PC-3 (cell line): ENCODE measurements at regions not wholly inside any gene's neighbourhood (a gene's known extent, or its start where the extent isn't known, plus 50 kb on each side); places are given as distances from the start of the nearest gene placed in this dataset.

Source experiments
- ATAC-seq: fragments of 200-7000 bp; cut with Tn5 transposase; 2 replicates; pipeline ENCODE4 v1.9.1; 2020; ENCODE audit warnings: mild to moderate bottlenecking, moderate library complexity
- BruUV-seq: library from RNA; stranded (reverse); fragments of 400-500 nt; replicated peaks from 2 replicates; lab custom pipeline; 2021; lab: Mats Ljungman, UMichigan
- CTCF ChIA-PET: fragments of 300-600 bp; sonication (Branson Sonifier 250); formaldehyde crosslinking; loops from one replicate; lab custom pipeline; 2022; ENCODE audit warnings: antibody characterized with exemption; lab: Charles Lee
- POLR2A ChIA-PET: fragments of 300-600 bp; sonication (Branson Sonifier 250); formaldehyde crosslinking; loops from one replicate; lab custom pipeline; 2022; ENCODE audit warnings: antibody characterized with exemption; ENCODE audit not compliant: unreplicated experiment; lab: Charles Lee
- DNase-seq: peaks from one replicate; pipeline ENCODE4 v3.0.0-alpha.2; 2015
- H2AFZ ChIP-seq: fragments of 300-600 bp; sonication (generic); 2 replicates; pipeline ENCODE4 v1.6.0; 2016; ENCODE audit warnings: antibody characterized with exemption, low read length
- H3F3A ChIP-seq: fragments of 300-600 bp; sonication (generic); one replicate; pipeline ENCODE4 v1.6.0; 2017; ENCODE audit warnings: antibody characterized with exemption, low read length, control low read depth, mild to moderate bottlenecking; ENCODE audit not compliant: unreplicated experiment
- H3K27ac ChIP-seq: fragments of 300-600 bp; sonication (generic); 2 replicates; pipeline ENCODE4 v1.5.1; 2016; ENCODE audit warnings: mild to moderate bottlenecking, low read length
- H3K27me3 ChIP-seq: fragments of 300-600 bp; sonication (generic); 2 replicates; pipeline ENCODE4 v1.6.1; 2016; ENCODE audit warnings: low read length, mixed read lengths
- H3K36me3 ChIP-seq: fragments of 300-600 bp; sonication (generic); 2 replicates; pipeline ENCODE4 v1.6.1; 2016; ENCODE audit warnings: low read depth, mixed run types, low read length, mixed read lengths
- H3K4me1 ChIP-seq: fragments of 300-600 bp; sonication (generic); 2 replicates; pipeline ENCODE4 v1.5.1; 2016; ENCODE audit warnings: low read length; ENCODE audit not compliant: insufficient read depth
- H3K4me2 ChIP-seq: fragments of 300-600 bp; sonication (generic); 2 replicates; pipeline ENCODE4 v1.6.0; 2016; ENCODE audit warnings: low read length
- H3K4me3 ChIP-seq: fragments of 300-600 bp; sonication (generic); 2 replicates; pipeline ENCODE4 v1.5.1; 2016; ENCODE audit warnings: mild to moderate bottlenecking, low read length, mixed read lengths
- H3K79me2 ChIP-seq: fragments of 300-600 bp; sonication (generic); 2 replicates; pipeline ENCODE4 v1.6.1; 2017; ENCODE audit warnings: low read length, mixed read lengths
- H3K9ac ChIP-seq: fragments of 300-600 bp; sonication (generic); 2 replicates; pipeline ENCODE4 v1.6.0; 2016; ENCODE audit warnings: mild to moderate bottlenecking, low read length
- H3K9me2 ChIP-seq: fragments of 300-600 bp; sonication (generic); replicated peaks from 2 replicates; pipeline ENCODE4 v1.6.1; 2016; ENCODE audit warnings: mixed run types, low read length, mixed read lengths
- H3K9me3 ChIP-seq: fragments of 300-600 bp; sonication (generic); 2 replicates; pipeline ENCODE4 v1.6.1; 2016; ENCODE audit warnings: low read length, mixed read lengths
- H4K20me1 ChIP-seq: fragments of 300-600 bp; sonication (generic); 2 replicates; pipeline ENCODE4 v1.6.1; 2016; ENCODE audit warnings: low read length, mixed read lengths
- EZH2 ChIP-seq: fragments of 300-600 bp; sonication (generic); IDR thresholded peaks from one replicate; pipeline ENCODE4 v1.6.1; 2017; ENCODE audit warnings: antibody characterized with exemption, mild to moderate bottlenecking, low read length; ENCODE audit not compliant: unreplicated experiment
- EZH2phosphoT487 ChIP-seq: fragments of 300-600 bp; sonication (generic); IDR thresholded peaks from 2 replicates; pipeline ENCODE4 v1.6.1; 2018; ENCODE audit warnings: mild to moderate bottlenecking, antibody characterized with exemption, low read length, borderline replicate concordance
- intact Hi-C: fragments of 100-400 bp; cut with micrococcal nuclease; formaldehyde crosslinking; loops from 2 replicates; pipeline ENCODE4 v1.9.0; 2023
- TF ChIP-seq, protein P1 (sequence below): fragments of 300-600 bp; sonication (generic); conservative IDR thresholded peaks from 2 replicates; pipeline ENCODE4 v1.5.1; 2017; ENCODE audit warnings: antibody characterized with exemption, low read depth, mild to moderate bottlenecking, low read length

DNA sequence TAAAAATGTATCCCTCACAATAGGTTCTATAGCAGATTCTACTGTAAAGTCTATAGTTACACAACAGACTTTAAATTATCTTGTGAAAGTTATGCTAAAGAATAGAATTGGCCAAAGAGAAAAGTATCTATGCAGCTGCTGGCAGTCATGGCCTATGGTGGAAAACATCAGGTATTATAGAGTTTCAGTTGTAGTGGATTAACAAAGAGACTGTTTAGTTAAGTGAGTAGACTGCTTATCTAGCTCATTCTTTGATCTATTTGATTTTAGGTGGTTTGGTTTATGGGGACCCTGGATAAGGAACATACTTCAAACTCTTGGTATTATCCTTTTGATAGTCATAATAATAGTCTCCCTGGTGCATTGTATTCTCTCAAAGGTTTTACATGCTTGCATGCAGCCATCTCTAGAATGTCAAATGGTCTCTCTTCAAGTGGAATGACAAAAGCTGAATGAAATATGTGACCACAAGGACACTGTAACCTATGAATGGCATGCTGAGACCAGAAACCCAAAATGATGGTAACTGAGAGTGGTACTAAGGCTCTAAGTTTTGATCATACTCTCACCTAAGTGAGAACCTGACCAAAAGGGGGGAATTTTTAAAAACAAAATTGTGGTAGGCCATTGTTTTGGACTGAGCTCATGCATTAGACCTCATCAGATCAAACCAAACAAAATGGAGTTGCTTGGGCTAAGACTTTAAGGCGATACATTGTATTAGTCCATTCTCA lies 54.9 kb upstream of the NAMPT start:
- H4K20me1 ChIP-seq, result no peaks in the 10 kb centered on the region
- H3K9me2 ChIP-seq, result no peaks in the 10 kb centered on the region
- DNase-seq, result no peak

DNA sequence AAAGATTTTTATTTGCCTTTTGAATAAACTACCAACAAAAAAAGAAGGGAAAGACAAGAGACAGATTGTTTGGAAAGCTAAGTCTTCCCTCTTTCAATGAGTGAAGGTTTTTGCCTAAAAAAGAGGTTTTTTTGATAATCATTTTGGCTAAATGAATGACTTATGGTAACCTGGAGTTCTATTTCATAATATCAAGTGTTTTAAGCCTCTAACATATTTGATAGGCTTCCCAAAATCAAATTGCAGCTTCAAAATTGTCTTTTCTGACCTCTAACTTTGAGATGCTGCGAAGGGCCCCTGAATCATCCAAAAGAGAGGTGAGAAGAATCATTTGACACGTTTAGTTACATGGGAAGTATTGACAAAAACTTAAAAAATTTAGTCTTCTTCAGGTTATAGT lies 53.0 kb upstream of the NAMPT start:
- no peak for ATAC-seq
- DNase-seq, result no peak
- Histone ChIP-seq H3K36me3 (no peaks in the 10 kb centered on the region), H4K20me1 (no peaks in the 10 kb centered on the region), H3K4me3 (no peak overlapping the region), H3K4me1 (no peaks in the 10 kb centered on the region), H3K79me2 (no peaks in the 10 kb centered on the region), H3K9ac (no peak overlapping the region), H3K9me3 (peaks cover 6% of the 10 kb centered on the region; the same call in 1 of the 2 replicates), H3K9me2 (no peaks in the 10 kb centered on the region), H3F3A (no peaks in the 10 kb centered on the region), H2AFZ (no peak overlapping the region), H3K27ac (no peak overlapping the region), H3K27me3 (no peaks in the 10 kb centered on the region), H3K4me2 (no peak overlapping the region)
- TF ChIP-seq, protein P1, sequence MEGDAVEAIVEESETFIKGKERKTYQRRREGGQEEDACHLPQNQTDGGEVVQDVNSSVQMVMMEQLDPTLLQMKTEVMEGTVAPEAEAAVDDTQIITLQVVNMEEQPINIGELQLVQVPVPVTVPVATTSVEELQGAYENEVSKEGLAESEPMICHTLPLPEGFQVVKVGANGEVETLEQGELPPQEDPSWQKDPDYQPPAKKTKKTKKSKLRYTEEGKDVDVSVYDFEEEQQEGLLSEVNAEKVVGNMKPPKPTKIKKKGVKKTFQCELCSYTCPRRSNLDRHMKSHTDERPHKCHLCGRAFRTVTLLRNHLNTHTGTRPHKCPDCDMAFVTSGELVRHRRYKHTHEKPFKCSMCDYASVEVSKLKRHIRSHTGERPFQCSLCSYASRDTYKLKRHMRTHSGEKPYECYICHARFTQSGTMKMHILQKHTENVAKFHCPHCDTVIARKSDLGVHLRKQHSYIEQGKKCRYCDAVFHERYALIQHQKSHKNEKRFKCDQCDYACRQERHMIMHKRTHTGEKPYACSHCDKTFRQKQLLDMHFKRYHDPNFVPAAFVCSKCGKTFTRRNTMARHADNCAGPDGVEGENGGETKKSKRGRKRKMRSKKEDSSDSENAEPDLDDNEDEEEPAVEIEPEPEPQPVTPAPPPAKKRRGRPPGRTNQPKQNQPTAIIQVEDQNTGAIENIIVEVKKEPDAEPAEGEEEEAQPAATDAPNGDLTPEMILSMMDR, result no peak
- intact Hi-C loops, result no loop called here
- no TSS peak for BruUV-seq
- CTCF ChIA-PET, result no interaction called here
- POLR2A ChIA-PET, result no interaction called here

More for the DNA sequence above, 54.9 kb upstream of the NAMPT start:
- POLR2A ChIA-PET, result no interaction called here
- H3K4me2 ChIP-seq, result no peak overlapping the region
- H3K36me3 ChIP-seq, result no peaks in the 10 kb centered on the region
- intact Hi-C loops, result no loop called here
- CTCF ChIA-PET, result no interaction called here
- no peaks in the 10 kb centered on the region for H3F3A ChIP-seq
- no peak overlapping the region for H2AFZ ChIP-seq
- no peak overlapping the region for H3K4me3 ChIP-seq
- H3K9me3 ChIP-seq, result peaks cover 6% of the 10 kb centered on the region; the same call in 1 of the 2 replicates
- TF ChIP-seq EZH2 (no peak), EZH2phosphoT487 (no peak)
- TF ChIP-seq, protein P1, result no peak
- H3K27me3 ChIP-seq, result no peaks in the 10 kb centered on the region
- no peaks in the 10 kb centered on the region for H3K79me2 ChIP-seq
- H3K4me1 ChIP-seq, result 0 out of 2 replicates have a peak, but pooled peaks cover 1% of the 10 kb centered on the region
- no peak overlapping the region for H3K27ac ChIP-seq
- no peak for ATAC-seq
- no peak overlapping the region for H3K9ac ChIP-seq
- no TSS peak for BruUV-seq

DNA sequence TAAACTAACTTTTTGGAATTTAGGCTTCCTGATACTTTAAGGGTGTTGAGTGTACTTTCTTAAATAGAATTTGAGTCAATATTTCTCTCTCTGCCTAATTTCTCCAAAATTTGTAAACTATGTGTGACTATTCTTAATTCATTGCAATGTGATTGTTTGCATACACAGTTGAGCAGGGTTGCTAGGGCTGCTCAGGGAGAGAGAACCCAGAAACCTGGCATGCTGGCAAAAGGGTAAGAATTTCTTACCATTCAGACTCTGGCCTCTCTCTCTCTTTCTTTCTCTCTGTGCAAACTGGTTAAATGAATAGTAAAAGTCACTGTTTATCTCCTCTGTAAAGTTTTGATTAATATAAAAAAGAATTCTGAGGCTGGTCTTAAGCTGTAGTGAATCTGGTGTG lies 51.0 kb upstream of the NAMPT start:
- ChIA-PET CTCF (no interaction called here), POLR2A (no interaction called here)
- Histone ChIP-seq H3K36me3 (no peaks in the 10 kb centered on the region), H3K9ac (no peak overlapping the region), H3K27ac (no peak overlapping the region), H3K79me2 (no peaks in the 10 kb centered on the region), H3K4me2 (no peak overlapping the region), H3K27me3 (no peaks in the 10 kb centered on the region), H3K9me2 (no peaks in the 10 kb centered on the region), H3K4me1 (no peaks in the 10 kb centered on the region), H3K9me3 (no peaks in the 10 kb centered on the region; the same call in 1 of the 2 replicates), H4K20me1 (no peaks in the 10 kb centered on the region), H2AFZ (no peak overlapping the region), H3K4me3 (no peak overlapping the region), H3F3A (no peaks in the 10 kb centered on the region)
- intact Hi-C loops, result no loop called here
- TF ChIP-seq EZH2phosphoT487 (no peak), EZH2 (no peak)
- TF ChIP-seq, protein P1, result no peak
- ATAC-seq (no peak), DNase-seq (no peak)
- BruUV-seq, result no TSS peak
